NB4 (cell line): ENCODE measurements at regions not wholly inside any gene's neighbourhood (a gene's known extent, or its start where the extent isn't known, plus 50 kb on each side); places are given as distances from the start of the nearest gene placed in this dataset.

Experiments
- DNase-seq: peaks from one replicate; pipeline ENCODE4 v3.0.0; 2010; ENCODE audit warnings: low read depth
- H3K4me3 ChIP-seq: one replicate; pipeline ENCODE4 v1.5.1; 2011; ENCODE audit warnings: mild to moderate bottlenecking, low read depth, low read length, moderate library complexity
- MYC ChIP-seq: IDR thresholded peaks from 2 replicates; pipeline ENCODE4 v1.6.1; 2011; ENCODE audit warnings: low read depth, low read length
- POLR2A ChIP-seq: IDR thresholded peaks from 2 replicates; pipeline ENCODE4 v1.6.1; 2011; ENCODE audit warnings: mild to moderate bottlenecking; ENCODE audit not compliant: insufficient read length; ENCODE audit errors: extremely low read depth
- TF ChIP-seq, protein P1 (sequence below): IDR thresholded peaks from 2 replicates; pipeline ENCODE4 v1.6.1; 2011; ENCODE audit warnings: low read depth, low read length
- TF ChIP-seq, protein P2 (sequence below): IDR thresholded peaks from one replicate; pipeline ENCODE4 v1.5.1; 2012; ENCODE audit warnings: low read depth, low read length

DNA sequence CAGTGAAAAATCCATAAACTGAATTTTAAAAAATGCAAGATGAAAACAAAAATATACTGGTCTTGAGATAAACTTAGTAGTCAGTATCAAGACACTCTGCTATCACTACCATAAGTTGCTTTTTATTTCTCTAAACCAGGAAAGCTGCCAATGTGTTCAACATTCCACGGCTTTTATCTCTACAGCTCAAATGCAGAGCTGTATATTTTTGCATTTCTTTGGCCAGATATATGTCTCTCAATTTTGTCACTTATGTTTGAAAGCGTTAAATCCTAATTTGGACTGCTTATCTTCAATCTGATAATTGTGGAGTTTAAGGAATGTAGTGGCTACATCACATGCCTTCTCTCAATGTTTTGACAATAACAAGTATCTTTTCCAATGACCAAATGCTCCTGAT, 609.5 kb downstream of the EPHA4 start:
- H3K4me3 ChIP-seq, result no peak overlapping the region
- TF ChIP-seq POLR2A (no peak), MYC (no peak)
- TF ChIP-seq, protein P1, sequence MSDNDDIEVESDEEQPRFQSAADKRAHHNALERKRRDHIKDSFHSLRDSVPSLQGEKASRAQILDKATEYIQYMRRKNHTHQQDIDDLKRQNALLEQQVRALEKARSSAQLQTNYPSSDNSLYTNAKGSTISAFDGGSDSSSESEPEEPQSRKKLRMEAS, result no peak
- TF ChIP-seq, protein P2, sequence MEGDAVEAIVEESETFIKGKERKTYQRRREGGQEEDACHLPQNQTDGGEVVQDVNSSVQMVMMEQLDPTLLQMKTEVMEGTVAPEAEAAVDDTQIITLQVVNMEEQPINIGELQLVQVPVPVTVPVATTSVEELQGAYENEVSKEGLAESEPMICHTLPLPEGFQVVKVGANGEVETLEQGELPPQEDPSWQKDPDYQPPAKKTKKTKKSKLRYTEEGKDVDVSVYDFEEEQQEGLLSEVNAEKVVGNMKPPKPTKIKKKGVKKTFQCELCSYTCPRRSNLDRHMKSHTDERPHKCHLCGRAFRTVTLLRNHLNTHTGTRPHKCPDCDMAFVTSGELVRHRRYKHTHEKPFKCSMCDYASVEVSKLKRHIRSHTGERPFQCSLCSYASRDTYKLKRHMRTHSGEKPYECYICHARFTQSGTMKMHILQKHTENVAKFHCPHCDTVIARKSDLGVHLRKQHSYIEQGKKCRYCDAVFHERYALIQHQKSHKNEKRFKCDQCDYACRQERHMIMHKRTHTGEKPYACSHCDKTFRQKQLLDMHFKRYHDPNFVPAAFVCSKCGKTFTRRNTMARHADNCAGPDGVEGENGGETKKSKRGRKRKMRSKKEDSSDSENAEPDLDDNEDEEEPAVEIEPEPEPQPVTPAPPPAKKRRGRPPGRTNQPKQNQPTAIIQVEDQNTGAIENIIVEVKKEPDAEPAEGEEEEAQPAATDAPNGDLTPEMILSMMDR, result no peak
- DNase-seq, result no peak

DNA sequence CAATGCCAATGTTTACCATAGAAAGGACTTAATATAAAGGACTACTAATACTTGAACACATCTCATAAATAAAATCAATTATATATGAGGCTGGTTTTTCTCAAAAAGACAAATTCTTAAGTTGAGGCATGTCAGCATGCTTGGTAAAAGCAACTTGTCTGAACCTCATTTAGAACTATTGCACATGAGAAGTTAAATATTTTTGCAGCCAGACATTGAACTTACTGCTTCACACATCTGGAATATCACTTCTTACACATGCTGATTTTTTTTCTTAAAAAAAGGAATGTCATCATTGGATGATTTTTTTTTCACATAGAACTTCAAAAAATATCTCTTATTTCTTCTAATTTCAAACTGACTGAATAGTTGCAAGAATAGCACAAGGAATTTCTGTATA, 609.0 kb downstream of the EPHA4 start:
- H3K4me3 ChIP-seq, result no peak overlapping the region
- TF ChIP-seq, protein P1, result no peak
- TF ChIP-seq, protein P2, result no peak
- TF ChIP-seq MYC, result no peak
- TF ChIP-seq POLR2A, result no peak
- no peak for DNase-seq

DNA sequence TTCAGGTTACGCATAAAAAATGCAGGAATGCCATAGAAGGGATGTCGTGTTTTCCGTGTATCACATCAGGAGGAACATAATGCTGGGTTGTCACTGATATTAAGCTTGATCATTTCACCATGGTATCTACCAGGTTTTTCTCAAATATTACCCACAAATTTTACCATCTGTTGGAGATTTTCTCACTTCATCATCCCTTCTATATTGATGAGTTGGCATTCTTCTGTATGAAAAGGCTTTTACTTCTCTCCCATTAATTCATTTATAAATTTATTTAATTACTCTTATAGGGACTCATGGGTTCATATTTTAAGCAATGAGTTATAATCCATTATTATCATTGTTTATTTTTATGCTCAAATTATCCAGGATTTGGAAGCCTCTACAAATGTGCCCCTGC, 608.2 kb downstream of the EPHA4 start:
- no peak overlapping the region for H3K4me3 ChIP-seq
- no peak for DNase-seq
- TF ChIP-seq, protein P1, result no peak
- TF ChIP-seq POLR2A (no peak), MYC (no peak)
- TF ChIP-seq, protein P2, result no peak

DNA sequence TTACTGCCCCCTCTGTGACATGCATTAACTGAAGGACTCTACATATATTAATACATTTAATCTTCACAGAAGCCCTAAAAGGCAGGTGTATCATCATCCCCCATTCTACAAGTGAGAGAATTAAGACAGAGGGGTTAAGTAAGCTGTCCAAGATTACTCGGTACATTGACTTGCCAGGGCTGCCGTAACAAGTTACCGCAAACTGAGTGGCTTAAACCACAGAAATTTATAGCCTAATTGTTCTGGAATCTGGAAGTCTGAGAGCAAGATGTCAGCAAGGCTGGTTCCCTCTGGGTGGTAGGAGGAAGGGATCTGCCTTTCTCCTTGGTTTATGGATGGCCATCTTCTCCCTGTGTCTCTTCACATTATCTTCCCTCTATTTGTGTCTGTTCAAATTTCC, 605.5 kb downstream of the EPHA4 start:
- no peak for DNase-seq
- H3K4me3 ChIP-seq, result no peak overlapping the region
- TF ChIP-seq MYC (no peak), POLR2A (no peak)
- TF ChIP-seq, protein P1, result no peak
- TF ChIP-seq, protein P2, result no peak

DNA sequence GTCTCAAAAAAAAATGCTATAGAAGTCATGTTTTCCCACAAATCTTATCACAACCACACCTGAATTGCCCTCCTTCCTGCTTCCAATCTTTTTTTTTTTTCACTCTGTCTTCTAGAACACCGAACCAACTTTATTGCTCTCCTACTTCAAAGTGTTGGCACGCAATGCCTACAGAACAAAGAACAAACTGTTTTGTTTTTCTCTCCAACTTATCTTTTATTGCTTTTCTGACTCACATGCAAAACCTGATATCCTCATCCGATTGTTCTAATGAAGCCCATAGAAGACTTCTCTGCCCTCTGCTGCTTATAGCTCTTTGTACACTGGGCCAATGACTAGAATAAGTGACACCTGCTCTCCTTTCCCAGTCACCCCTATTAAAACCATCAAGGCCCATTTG, 602.8 kb downstream of the EPHA4 start:
- DNase-seq, result no peak
- TF ChIP-seq MYC, result no peak
- TF ChIP-seq POLR2A, result no peak
- TF ChIP-seq, protein P2, result no peak
- TF ChIP-seq, protein P1, result no peak
- H3K4me3 ChIP-seq, result no peak overlapping the region
